GM21737 (cell line): ENCODE measurements at regions not wholly inside any gene's neighbourhood (a gene's known extent, or its start where the extent isn't known, plus 50 kb on each side); places are given as distances from the start of the nearest gene placed in this dataset.
"Not testable (repeated sequence)": the region's sequence is repeated elsewhere in the genome, so short reads cannot be mapped to it uniquely, and the experiment has no call there.

ENCODE experiments used
- ATAC-seq: cut with Tn5 transposase; IDR thresholded peaks from one replicate; pipeline ENCODE4 v1.9.1; 2021; ENCODE audit warnings: mild to moderate bottlenecking, moderate library complexity; ENCODE audit not compliant: unreplicated experiment

- ATAC-seq: no peak
Measured at GRCh38 chr12:97784904-97785303, 322.3 kb downstream of the RMST start.

- no peak for ATAC-seq
Measured at GRCh38 chr12:97790281-97790680, 327.7 kb downstream of the RMST start.

- ATAC-seq: no peak
Measured at GRCh38 chr12:97797473-97797872, 334.9 kb downstream of the RMST start.

GRCh38 chr12:97800561-97800960 is 338.0 kb downstream of the RMST start:
- no peak for ATAC-seq

- no peak for ATAC-seq
Measured at GRCh38 chr12:97801471-97802059, 339.0 kb downstream of the RMST start.

GRCh38 chr12:97805146-97805545 is 342.5 kb downstream of the RMST start:
- no peak for ATAC-seq

- no peak for ATAC-seq
Measured at GRCh38 chr12:97813301-97813700, 350.7 kb downstream of the RMST start.

- no peak for ATAC-seq
Measured at GRCh38 chr12:97821806-97822205, 359.2 kb downstream of the RMST start.

- no peak for ATAC-seq
Measured at GRCh38 chr12:97835541-97835940, 372.9 kb downstream of the RMST start.

- ATAC-seq: no peak
Measured at GRCh38 chr12:97837401-97837800, 374.8 kb downstream of the RMST start.

GRCh38 chr12:97848051-97848450 is 385.4 kb downstream of the RMST start:
- no peak for ATAC-seq

- ATAC-seq: no peak
Measured at GRCh38 chr12:97854477-97854876, 391.9 kb downstream of the RMST start.

- ATAC-seq: no peak
Measured at GRCh38 chr12:97862072-97862471, 399.5 kb downstream of the RMST start.

- ATAC-seq: no peak
Measured at GRCh38 chr12:97875064-97875463, 412.5 kb downstream of the RMST start.

GRCh38 chr12:97876780-97877179 is 414.2 kb downstream of the RMST start:
- no peak for ATAC-seq

- ATAC-seq: no peak
Measured at GRCh38 chr12:97877404-97877803, 414.8 kb downstream of the RMST start.

- ATAC-seq: no peak
Measured at GRCh38 chr12:97886511-97887176, 424.0 kb downstream of the RMST start.

- ATAC-seq: not testable (repeated sequence)
Measured at GRCh38 chr12:97897881-97898280, 435.3 kb downstream of the RMST start.

GRCh38 chr12:97899529-97899928 is 436.9 kb downstream of the RMST start:
- ATAC-seq: no peak

GRCh38 chr12:97899956-97900355 is 437.4 kb downstream of the RMST start:
- ATAC-seq: no peak

- ATAC-seq: no peak
Measured at GRCh38 chr12:97903356-97903755, 440.8 kb downstream of the RMST start.

GRCh38 chr12:97907504-97907903 is 444.9 kb downstream of the RMST start:
- ATAC-seq: no peak

- ATAC-seq: no peak
Measured at GRCh38 chr12:97910559-97910958, 448.0 kb downstream of the RMST start.
